Activated naive CD4-positive, alpha-beta T cell treated with anti-CD3 and anti-CD28 coated beads, Interleukin-2, amount 10 ng/mL, durations not matched to agents 7 days and 5 days (primary cell): ENCODE measurements at regions not wholly inside any gene's neighbourhood (a gene's known extent, or its start where the extent isn't known, plus 50 kb on each side); places are given as distances from the start of the nearest gene placed in this dataset.
"Not testable (repeated sequence)": the region's sequence is repeated elsewhere in the genome, so short reads cannot be mapped to it uniquely, and the experiment has no call there.

Experiments
- CTCF ChIA-PET: fragments of 350-600 bp; sonication (Branson Sonifier 250); formaldehyde crosslinking; loops from one replicate; lab custom pipeline; 2021; ENCODE audit warnings: antibody characterized with exemption; lab: Charles Lee
- DNase-seq: peaks from one replicate; pipeline ENCODE4 v3.0.0-alpha.2; 2020
- H3K27ac Mint-ChIP-seq: one replicate; pipeline ENCODE4 v1.8.0; 2021; ENCODE audit warnings: mild to moderate bottlenecking, moderate library complexity, mixed read lengths
- H3K27me3 Mint-ChIP-seq: one replicate; pipeline ENCODE4 v1.8.0; 2021; ENCODE audit warnings: mild to moderate bottlenecking, mixed read lengths
- H3K36me3 Mint-ChIP-seq: one replicate; pipeline ENCODE4 v1.8.0; 2021; ENCODE audit warnings: mixed read lengths
- H3K4me1 Mint-ChIP-seq: one replicate; pipeline ENCODE4 v1.8.0; 2021; ENCODE audit warnings: mixed read lengths
- H3K4me3 Mint-ChIP-seq: one replicate; pipeline ENCODE4 v1.8.0; 2021; ENCODE audit warnings: mild to moderate bottlenecking, moderate library complexity, mixed read lengths
- H3K9me3 Mint-ChIP-seq: one replicate; pipeline ENCODE4 v1.8.0; 2021; ENCODE audit warnings: mixed read lengths

DNA sequence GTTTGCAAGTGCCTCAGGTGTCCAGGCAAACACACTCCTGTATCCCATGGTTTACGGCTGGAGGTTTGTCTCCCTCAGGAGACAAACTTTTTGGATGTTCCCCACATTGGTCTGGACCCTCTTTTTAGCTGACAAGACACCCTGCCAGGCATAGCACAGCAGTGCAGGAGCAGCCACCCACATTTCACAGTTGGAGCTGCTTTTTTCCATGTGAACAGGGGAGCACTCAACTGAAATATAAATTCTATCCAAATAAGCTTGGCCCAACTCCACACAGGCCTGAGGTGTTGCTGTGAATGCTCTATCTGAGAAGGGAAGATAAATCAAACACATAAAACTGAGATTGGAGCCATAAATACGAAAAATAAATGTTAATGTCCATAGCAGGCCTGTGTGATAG, 501.3 kb upstream of the IL12A start:
- no peaks in the 10 kb centered on the region for H3K36me3 Mint-ChIP-seq
- H3K9me3 Mint-ChIP-seq, result peaks cover 4% of the 10 kb centered on the region
- H3K27me3 Mint-ChIP-seq, result no peaks in the 10 kb centered on the region
- H3K4me1 Mint-ChIP-seq, result no peaks in the 10 kb centered on the region
- H3K27ac Mint-ChIP-seq, result no peak overlapping the region
- no peak overlapping the region for H3K4me3 Mint-ChIP-seq
- DNase-seq, result no peak
- CTCF ChIA-PET, result no interaction called here

DNA sequence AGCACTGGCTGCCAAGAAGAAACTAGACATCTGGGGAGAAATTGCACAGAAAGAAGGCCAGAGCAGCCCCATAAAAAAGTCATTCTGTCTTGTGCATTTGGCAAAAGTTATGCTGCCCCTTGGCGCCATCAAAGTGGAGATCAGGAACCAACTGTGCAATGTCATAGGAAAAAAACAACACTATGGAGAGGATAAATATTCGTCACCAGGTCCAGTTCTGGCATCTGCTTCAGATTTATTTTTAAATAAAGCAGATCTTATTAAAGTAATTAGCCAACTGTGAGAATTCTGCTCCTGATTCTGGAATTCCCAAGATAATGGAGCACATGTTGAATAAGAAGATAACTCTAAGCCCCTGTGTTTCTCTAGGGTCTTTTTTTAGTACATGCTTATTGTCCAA, 500.0 kb upstream of the IL12A start:
- Mint-ChIP-seq H3K27ac (no peak overlapping the region), H3K4me3 (no peak overlapping the region), H3K36me3 (no peaks in the 10 kb centered on the region), H3K27me3 (no peaks in the 10 kb centered on the region), H3K9me3 (peaks cover 4% of the 10 kb centered on the region), H3K4me1 (no peaks in the 10 kb centered on the region)
- DNase-seq, result no peak
- CTCF ChIA-PET, result no interaction called here

DNA sequence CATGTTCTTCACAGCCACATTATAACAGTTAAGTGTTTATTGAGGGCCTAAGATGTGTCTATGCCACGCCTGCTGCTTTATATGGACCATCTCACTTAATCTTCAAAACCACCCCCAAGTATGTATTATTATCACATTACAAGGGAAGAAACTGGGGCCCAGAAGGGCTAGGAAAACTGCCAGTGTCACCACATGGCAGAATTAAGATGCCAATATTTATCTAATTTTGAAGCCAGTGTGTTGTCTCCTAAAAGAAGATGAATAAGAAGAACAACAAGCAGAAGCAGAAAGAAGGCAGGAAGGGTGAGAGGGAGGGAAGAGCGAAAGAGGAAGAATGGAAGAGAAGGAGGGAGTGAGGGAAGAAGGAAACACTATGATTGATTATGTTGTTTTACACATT, 491.3 kb upstream of the IL12A start:
- CTCF ChIA-PET, result no interaction called here
- Mint-ChIP-seq H3K4me3 (no peak overlapping the region), H3K27me3 (no peaks in the 10 kb centered on the region), H3K9me3 (peaks cover 5% of the 10 kb centered on the region), H3K27ac (no peak overlapping the region), H3K4me1 (no peaks in the 10 kb centered on the region), H3K36me3 (no peaks in the 10 kb centered on the region)
- DNase-seq, result no peak

DNA sequence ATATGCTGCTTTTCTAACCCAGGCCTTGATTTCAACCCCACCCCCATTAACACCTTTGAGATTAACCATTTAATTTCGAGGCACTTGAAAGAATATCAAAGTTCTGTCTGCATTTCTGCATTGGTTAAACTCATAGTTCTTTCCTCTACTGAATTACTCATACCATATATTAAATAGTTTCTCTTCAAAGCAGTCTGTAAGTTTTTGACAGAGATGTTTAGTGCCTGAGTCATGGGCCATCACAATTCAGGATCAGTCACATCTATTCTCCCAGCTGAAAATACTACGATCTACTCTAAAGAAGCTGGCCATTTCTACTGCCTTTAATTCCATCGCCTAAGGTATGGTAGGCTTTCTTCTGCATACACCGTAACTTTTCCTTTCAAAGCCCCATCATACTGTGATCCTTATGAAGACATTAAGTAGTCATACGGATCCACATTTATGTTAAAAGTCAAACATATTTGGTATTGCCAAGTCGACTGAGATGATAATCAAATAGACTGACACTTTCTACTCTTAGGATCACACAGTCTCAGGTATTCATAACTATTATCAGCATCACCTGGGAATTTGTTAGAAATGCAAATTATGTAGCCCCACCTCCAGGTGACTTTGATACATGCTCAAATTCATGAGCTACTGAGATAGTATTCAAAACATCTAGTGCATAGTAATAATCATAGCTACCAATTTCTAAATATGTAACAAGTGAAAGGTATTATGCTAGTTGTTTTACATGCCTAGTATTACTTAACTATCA, 489.4 kb upstream of the IL12A start:
- Mint-ChIP-seq H3K27ac (no peak overlapping the region), H3K4me1 (no peaks in the 10 kb centered on the region), H3K9me3 (peaks cover 5% of the 10 kb centered on the region), H3K27me3 (no peaks in the 10 kb centered on the region), H3K4me3 (no peak overlapping the region), H3K36me3 (no peaks in the 10 kb centered on the region)
- no peak for DNase-seq
- CTCF ChIA-PET, result no interaction called here

DNA sequence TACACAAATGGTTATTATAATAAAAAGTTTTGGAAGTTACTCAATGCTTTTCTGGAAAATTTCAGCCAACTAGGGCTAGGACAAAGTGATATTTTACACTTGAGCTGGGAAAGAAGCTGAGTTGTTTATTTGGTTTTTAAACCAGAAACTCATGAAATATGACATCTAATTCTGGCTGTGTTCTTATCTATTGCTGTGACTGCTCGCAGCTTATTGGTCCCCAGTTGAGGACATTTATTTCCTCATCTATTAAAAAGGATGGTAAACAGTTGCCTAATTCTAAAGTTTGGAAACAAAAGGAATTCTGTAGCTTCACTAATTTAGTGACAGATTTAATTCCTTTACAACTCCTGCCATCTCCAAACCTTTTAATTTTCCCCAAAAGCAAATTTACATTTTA, 487.6 kb upstream of the IL12A start:
- no peaks in the 10 kb centered on the region for H3K27me3 Mint-ChIP-seq
- H3K9me3 Mint-ChIP-seq, result peaks cover 6% of the 10 kb centered on the region
- H3K36me3 Mint-ChIP-seq, result no peaks in the 10 kb centered on the region
- CTCF ChIA-PET, result no interaction called here
- no peaks in the 10 kb centered on the region for H3K4me1 Mint-ChIP-seq
- H3K4me3 Mint-ChIP-seq, result no peak overlapping the region
- DNase-seq, result no peak
- no peak overlapping the region for H3K27ac Mint-ChIP-seq

DNA sequence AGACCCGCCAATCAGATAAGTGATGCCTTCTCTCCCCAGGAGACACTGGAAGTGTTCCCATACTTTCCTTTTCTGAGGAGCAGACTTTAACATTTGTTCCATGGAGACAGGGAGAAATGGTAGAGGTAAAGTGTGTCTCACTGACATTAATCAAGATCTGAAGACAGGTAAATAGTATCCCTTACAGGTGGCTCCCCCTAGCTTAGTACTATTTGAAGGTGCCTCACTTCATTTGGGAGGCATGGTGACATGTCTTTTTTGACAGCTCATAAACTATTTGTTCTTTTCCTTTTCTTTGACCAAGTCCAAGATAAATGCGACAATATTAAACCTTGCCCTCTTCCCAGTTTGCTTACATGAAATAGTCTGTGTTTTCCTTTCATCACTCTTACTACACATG, 485.6 kb upstream of the IL12A start:
- Mint-ChIP-seq H3K4me1 (no peaks in the 10 kb centered on the region), H3K27me3 (no peaks in the 10 kb centered on the region), H3K36me3 (no peaks in the 10 kb centered on the region), H3K27ac (no peak overlapping the region), H3K4me3 (no peak overlapping the region), H3K9me3 (peaks cover 3% of the 10 kb centered on the region)
- no peak for DNase-seq
- CTCF ChIA-PET, result no interaction called here

DNA sequence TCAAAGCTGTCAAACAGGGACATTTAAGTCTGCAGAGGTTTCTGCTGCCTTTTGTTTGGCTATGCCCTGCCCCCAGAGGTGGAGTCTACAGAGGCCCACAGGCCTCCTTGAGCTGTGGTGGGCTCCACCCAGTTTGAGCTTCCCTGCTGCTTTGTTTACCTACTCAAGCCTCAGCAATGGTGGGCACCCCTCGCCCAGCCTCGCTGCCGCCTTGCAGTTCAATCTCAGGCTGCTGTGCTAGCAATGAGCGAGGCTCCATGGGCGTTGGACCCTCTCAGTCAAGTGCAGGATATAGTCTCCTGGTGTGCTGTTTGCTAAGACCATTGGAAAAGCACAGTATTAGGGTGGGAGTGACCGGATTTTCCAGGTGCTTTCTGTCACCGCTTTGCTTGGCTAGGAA, 477.6 kb upstream of the IL12A start:
- H3K4me1 Mint-ChIP-seq, H3K27ac Mint-ChIP-seq, CTCF ChIA-PET: not testable (repeated sequence)

DNA sequence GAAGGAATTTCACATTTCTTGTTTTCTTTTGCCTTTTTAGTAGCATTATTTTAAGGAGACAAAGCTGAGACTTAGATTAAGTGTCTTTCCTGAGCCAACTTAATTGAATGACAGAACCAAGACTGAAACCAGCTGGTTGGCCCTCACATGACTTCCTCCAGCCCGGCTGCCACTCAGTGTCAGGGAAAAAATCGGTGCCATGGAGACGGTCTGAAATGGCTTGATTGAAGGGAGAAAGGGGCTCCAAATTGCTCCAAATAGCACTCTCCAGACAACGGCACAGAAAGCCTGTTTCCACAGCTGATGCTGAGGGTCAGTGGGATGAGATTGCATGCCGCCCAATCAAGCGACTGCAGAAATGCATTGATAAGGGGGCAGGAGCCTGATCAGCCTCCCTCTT, 475.2 kb upstream of the IL12A start:
- H3K4me1 Mint-ChIP-seq, result no peaks in the 10 kb centered on the region
- no peaks in the 10 kb centered on the region for H3K9me3 Mint-ChIP-seq
- no peak overlapping the region for H3K4me3 Mint-ChIP-seq
- no peaks in the 10 kb centered on the region for H3K36me3 Mint-ChIP-seq
- no peaks in the 10 kb centered on the region for H3K27me3 Mint-ChIP-seq
- CTCF ChIA-PET, result no interaction called here
- no peak for DNase-seq
- H3K27ac Mint-ChIP-seq, result no peak overlapping the region

More for the DNA sequence above, 477.6 kb upstream of the IL12A start:
- not testable (repeated sequence) for H3K36me3 Mint-ChIP-seq, DNase-seq, H3K9me3 Mint-ChIP-seq, H3K27me3 Mint-ChIP-seq, H3K4me3 Mint-ChIP-seq

DNA sequence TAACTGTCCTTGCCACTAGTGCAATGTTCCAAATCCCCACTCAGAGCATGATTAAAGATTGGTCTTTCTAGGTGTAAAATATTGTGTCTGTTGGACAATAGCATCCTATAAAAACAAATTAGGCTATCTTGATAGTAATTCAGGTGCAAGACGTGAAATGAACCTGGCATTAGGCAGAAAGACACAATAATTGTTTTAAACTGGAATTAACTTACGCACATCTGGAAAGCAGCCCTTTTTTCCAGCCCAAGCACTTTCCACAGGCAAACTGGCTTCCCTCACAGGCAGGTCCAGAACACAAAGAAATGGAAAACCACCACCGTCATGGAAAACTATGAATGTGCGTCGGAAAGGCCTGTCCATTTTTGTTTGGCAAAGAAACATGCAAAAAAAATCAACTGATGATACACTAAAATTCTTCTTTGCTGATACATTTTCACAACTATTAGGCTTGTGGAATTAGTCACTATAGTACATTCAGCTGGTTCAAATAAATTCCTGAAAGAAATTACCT, 474.7 kb upstream of the IL12A start:
- no peaks in the 10 kb centered on the region for H3K9me3 Mint-ChIP-seq
- DNase-seq, result no peak
- no peaks in the 10 kb centered on the region for H3K4me1 Mint-ChIP-seq
- H3K27ac Mint-ChIP-seq, result no peak overlapping the region
- H3K36me3 Mint-ChIP-seq, result no peaks in the 10 kb centered on the region
- no peaks in the 10 kb centered on the region for H3K27me3 Mint-ChIP-seq
- no peak overlapping the region for H3K4me3 Mint-ChIP-seq
- CTCF ChIA-PET, result no interaction called here

DNA sequence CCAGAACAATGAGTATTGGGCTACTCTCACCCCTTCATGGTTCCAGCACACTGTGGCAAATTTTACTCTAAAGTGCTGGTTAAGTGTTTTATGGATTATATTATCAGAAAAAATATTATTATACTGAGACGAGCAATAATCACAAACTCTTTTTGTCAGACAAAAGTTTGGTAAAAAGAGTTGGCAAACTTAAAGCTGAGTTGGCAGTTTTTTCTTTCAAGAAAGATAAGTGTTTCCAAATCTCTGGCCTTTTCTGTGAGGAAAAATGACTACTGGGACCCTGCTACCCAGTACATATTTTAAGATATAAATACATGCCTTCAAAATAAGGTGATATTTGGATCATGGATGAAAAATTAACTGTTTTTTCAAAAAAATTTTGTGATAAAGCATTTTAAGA, 471.5 kb upstream of the IL12A start:
- Mint-ChIP-seq H3K27me3 (no peaks in the 10 kb centered on the region), H3K27ac (no peak overlapping the region), H3K4me1 (no peaks in the 10 kb centered on the region), H3K9me3 (no peaks in the 10 kb centered on the region), H3K36me3 (no peaks in the 10 kb centered on the region), H3K4me3 (no peak overlapping the region)
- DNase-seq, result no peak
- CTCF ChIA-PET, result interaction anchor here (0.6 kb wide), 1 partner anchor 32 kb away, joined by 3 read pairs; no protein-coding TSS in a partner anchor

DNA sequence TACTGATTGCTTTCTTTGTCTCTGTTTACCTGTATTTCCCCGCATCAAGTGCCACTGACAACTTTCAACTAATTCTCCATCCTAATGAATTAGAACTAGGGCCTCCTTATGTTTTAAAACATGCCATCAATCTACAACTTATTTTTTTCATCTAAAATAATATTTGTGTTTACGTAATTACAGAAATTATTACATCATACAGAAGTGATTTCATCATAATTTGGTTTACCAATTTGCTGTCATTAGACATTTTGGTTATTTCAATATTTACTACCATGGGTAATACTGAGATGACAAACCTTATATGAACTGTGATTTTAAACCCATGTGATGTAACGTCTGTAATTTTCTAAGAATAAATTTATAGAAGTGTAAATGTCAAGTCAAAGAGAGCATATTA, 468.0 kb upstream of the IL12A start:
- H3K9me3 Mint-ChIP-seq, result no peaks in the 10 kb centered on the region
- H3K27ac Mint-ChIP-seq, result no peak overlapping the region
- no peak for DNase-seq
- CTCF ChIA-PET, result no interaction called here
- H3K27me3 Mint-ChIP-seq, result no peaks in the 10 kb centered on the region
- no peak overlapping the region for H3K4me3 Mint-ChIP-seq
- H3K36me3 Mint-ChIP-seq, result no peaks in the 10 kb centered on the region
- H3K4me1 Mint-ChIP-seq, result no peaks in the 10 kb centered on the region

DNA sequence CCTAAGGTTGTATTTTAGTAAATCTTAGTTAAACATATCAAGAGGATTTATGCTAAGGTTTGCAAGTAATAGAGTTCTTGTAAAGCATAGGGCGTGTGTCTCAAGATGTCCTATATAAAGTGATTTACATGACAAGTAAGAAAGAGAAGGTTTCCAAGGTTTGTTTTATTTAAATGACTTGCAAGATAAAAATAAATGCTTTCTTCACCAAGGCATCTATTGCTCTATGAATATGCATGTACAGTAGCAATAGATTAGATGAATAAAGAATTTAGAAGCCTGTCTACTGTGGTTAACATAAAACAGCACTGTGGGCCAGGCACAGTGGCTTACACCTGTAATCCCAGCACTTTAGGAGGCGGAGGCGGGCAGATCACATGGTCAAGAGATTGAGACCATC, 466.4 kb upstream of the IL12A start:
- CTCF ChIA-PET, result no interaction called here
- Mint-ChIP-seq H3K36me3 (no peaks in the 10 kb centered on the region), H3K4me3 (no peak overlapping the region)

DNA sequence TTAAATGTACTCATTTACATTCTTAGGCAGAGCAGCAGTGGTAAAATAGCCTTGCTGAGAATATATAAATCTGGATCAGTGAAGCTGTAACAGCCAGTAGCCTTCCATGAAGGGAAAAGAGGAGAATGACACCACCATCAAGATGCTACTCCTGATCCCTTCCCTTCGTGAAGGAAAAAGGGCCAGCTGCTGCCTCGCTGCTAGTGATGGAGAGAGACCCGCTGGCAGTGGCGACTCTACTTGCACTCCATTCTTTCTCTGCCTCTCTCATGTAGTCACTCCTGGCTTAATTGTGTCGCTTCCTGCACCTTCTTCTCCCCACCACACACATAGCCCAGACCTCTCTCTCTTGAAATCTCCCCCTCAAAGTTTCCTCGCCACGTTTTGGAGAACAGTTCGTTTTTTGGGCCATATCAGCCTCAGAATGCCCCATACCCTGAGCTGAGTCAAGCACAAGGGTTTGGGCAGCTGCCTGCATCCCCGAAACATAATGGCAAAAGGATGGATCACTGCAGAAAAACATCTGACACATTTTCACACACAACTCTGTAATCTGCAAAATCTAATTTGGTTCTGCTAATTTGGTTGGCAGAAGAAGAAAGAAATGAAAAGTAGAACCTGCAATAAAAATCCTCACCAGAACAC, 460.3 kb upstream of the IL12A start:
- no peaks in the 10 kb centered on the region for H3K27me3 Mint-ChIP-seq
- H3K9me3 Mint-ChIP-seq, result no peaks in the 10 kb centered on the region
- DNase-seq, result no peak
- no peak overlapping the region for H3K4me3 Mint-ChIP-seq
- CTCF ChIA-PET, result interaction anchor here (0.7 kb wide), 1 partner anchor 9 kb away, joined by 3 read pairs; no protein-coding TSS in a partner anchor
- no peaks in the 10 kb centered on the region for H3K36me3 Mint-ChIP-seq
- H3K4me1 Mint-ChIP-seq, result no peaks in the 10 kb centered on the region
- no peak overlapping the region for H3K27ac Mint-ChIP-seq

More for the DNA sequence above, 466.4 kb upstream of the IL12A start:
- no peaks in the 10 kb centered on the region for H3K27me3 Mint-ChIP-seq
- H3K27ac Mint-ChIP-seq, result no peak overlapping the region
- no peaks in the 10 kb centered on the region for H3K4me1 Mint-ChIP-seq
- no peak for DNase-seq
- H3K9me3 Mint-ChIP-seq, result no peaks in the 10 kb centered on the region

DNA sequence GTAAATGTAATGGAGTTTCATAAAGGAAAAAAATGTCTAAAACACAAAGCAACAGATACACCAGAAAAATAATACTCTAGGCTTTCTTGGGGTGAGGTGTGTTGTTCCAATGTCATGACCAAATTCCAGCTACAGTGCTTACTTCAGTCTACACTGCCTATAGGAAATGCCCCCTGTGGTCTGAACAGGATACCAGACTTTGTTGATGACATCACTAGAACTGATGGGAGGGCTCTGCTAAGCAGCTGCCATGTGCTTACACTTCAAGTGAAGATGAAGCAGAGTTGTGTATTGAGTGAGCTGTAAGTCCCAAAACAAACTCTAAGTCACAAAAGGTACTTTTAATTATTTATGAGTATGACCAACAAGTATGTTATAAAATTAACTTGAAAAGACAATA, 456.1 kb upstream of the IL12A start:
- no peak overlapping the region for H3K4me3 Mint-ChIP-seq
- no peak overlapping the region for H3K27ac Mint-ChIP-seq
- no peaks in the 10 kb centered on the region for H3K36me3 Mint-ChIP-seq
- H3K4me1 Mint-ChIP-seq, result no peaks in the 10 kb centered on the region
- H3K27me3 Mint-ChIP-seq, result no peaks in the 10 kb centered on the region
- DNase-seq, result no peak
- CTCF ChIA-PET, result no interaction called here
- no peaks in the 10 kb centered on the region for H3K9me3 Mint-ChIP-seq

DNA sequence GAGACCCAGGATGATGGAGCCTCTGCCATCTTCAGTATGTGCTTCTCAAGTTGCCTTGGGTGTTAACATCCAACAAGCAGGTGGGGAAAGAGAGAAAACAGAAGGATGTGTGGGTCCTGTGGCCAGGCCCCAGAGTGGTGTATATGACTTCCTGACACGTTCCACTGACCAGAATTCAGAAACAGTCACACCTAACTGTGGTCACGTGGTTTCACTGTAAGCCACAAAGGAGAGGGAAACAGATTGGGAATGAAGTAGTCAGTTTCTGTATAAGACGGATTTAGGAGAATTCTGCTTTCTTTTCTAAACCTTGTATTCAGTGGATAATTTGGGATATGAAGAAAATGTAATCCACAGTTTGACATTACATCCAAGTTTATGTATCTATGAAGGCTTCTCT, 454.1 kb upstream of the IL12A start:
- no peaks in the 10 kb centered on the region for H3K9me3 Mint-ChIP-seq
- no peak overlapping the region for H3K4me3 Mint-ChIP-seq
- H3K27ac Mint-ChIP-seq, result no peak overlapping the region
- DNase-seq, result no peak
- CTCF ChIA-PET, result no interaction called here
- no peaks in the 10 kb centered on the region for H3K4me1 Mint-ChIP-seq
- H3K27me3 Mint-ChIP-seq, result no peaks in the 10 kb centered on the region
- no peaks in the 10 kb centered on the region for H3K36me3 Mint-ChIP-seq
